ENCODE measurements at regions not wholly inside any gene's neighbourhood (a gene's known extent, or its start where the extent isn't known, plus 50 kb on each side); places are given as distances from the start of the nearest gene placed in this dataset.

DNA sequence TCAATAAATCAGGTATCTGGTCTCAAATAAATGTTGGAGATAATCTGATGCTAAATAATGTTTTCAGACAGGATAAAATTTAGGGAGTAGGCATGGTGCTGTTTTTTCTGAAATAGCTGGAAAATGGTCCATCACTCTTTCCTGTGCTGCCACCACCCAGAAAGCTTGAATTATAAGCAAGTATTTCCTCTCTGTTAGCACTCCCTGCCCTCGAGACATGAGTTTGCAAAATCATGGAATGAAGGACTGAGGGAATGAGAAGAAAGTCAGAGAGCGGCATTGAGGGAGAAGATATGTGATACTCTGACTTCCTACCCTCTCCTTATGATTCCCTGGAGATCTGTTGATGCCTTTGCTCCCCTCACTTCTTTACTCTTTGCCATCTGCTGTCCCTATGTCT, 1095.7 kb downstream of the IGSF11 start:
- TF ChIP-seq, protein P1, sequence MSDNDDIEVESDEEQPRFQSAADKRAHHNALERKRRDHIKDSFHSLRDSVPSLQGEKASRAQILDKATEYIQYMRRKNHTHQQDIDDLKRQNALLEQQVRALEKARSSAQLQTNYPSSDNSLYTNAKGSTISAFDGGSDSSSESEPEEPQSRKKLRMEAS (IDR thresholded peaks at IDR 0.05; ENCODE audit: low read depth, low read length): no peak
- TF ChIP-seq, protein P2, sequence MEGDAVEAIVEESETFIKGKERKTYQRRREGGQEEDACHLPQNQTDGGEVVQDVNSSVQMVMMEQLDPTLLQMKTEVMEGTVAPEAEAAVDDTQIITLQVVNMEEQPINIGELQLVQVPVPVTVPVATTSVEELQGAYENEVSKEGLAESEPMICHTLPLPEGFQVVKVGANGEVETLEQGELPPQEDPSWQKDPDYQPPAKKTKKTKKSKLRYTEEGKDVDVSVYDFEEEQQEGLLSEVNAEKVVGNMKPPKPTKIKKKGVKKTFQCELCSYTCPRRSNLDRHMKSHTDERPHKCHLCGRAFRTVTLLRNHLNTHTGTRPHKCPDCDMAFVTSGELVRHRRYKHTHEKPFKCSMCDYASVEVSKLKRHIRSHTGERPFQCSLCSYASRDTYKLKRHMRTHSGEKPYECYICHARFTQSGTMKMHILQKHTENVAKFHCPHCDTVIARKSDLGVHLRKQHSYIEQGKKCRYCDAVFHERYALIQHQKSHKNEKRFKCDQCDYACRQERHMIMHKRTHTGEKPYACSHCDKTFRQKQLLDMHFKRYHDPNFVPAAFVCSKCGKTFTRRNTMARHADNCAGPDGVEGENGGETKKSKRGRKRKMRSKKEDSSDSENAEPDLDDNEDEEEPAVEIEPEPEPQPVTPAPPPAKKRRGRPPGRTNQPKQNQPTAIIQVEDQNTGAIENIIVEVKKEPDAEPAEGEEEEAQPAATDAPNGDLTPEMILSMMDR (IDR thresholded peaks at IDR 0.05; ENCODE audit: low read depth, low read length): no peak
